ENCODE measurements at regions not wholly inside any gene's neighbourhood (a gene's known extent, or its start where the extent isn't known, plus 50 kb on each side); places are given as distances from the start of the nearest gene placed in this dataset.

GRCh38 chr3:178203165-178203564 lies 333.1 kb upstream of the KCNMB2 start:
- no peak for TF ChIP-seq CTCF (IDR thresholded peaks at IDR 0.05 in 4 of 5, conservative IDR thresholded peaks at IDR 0.05 in 1 of 5)
- no peak for TF ChIP-seq POLR2A (IDR thresholded peaks at IDR 0.05)
